K562 (cell line): ENCODE measurements at regions not wholly inside any gene's neighbourhood (a gene's known extent, or its start where the extent isn't known, plus 50 kb on each side); places are given as distances from the start of the nearest gene placed in this dataset.

Experiments used
- ARID3A ChIP-seq: IDR thresholded peaks from 2 replicates; pipeline ENCODE4 v1.6.1; 2012; ENCODE audit warnings: low read depth, low read length, improper control_type of control experiment, borderline replicate concordance
- GATA2 ChIP-seq: sonication (generic); formaldehyde crosslinking; IDR thresholded peaks from 2 replicates; pipeline ENCODE4 v1.4.0; 2020; ENCODE audit warnings: mild to moderate bottlenecking, missing genetic modification reagents
- HMBOX1 ChIP-seq: sonication (generic); IDR thresholded peaks from 2 replicates; pipeline ENCODE4 v1.6.1; 2016
- KDM2B ChIP-seq: fragments of 250-450 bp; sonication (Bioruptor Pico); IDR thresholded peaks from 2 replicates; pipeline ENCODE4 v1.8.0; 2021; ENCODE audit warnings: mild to moderate bottlenecking, moderate library complexity
- NEUROD1 ChIP-seq: fragments of 150-350 bp; IDR thresholded peaks from 2 replicates; pipeline ENCODE4 v1.6.1; 2014; ENCODE audit warnings: borderline replicate concordance, low read length, low read depth; ENCODE audit not compliant: partially characterized antibody
- NONO ChIP-seq, 2 experiments: fragments of 200-400 bp in 1 of 2; fragments of 450-650 bp in 1 of 2; formaldehyde crosslinking in 1 of 2; IDR thresholded peaks; 2 replicates each; pipeline ENCODE4 v1.6.1; 2017; ENCODE audit warnings: low read depth in 2 of 2, mild to moderate bottlenecking in 2 of 2, moderate library complexity in 2 of 2, low read length in 1 of 2
- NUFIP1 ChIP-seq: fragments of 450-650 bp; IDR thresholded peaks from 2 replicates; pipeline ENCODE4 v1.6.1; 2018; ENCODE audit not compliant: partially characterized antibody
- POLR3A ChIP-seq: IDR thresholded peaks from 2 replicates; pipeline ENCODE4 v1.6.1; 2011; ENCODE audit warnings: borderline replicate concordance, mild to moderate bottlenecking, moderate library complexity; ENCODE audit not compliant: insufficient read length, insufficient read depth; ENCODE audit errors: extremely low read depth
- RBFOX2 ChIP-seq: fragments of 200-400 bp; formaldehyde crosslinking; IDR thresholded peaks from 2 replicates; pipeline ENCODE4 v1.6.1; 2017; ENCODE audit warnings: low read depth, mild to moderate bottlenecking, low read length, moderate library complexity
- SP1 ChIP-seq: sonication (generic); formaldehyde crosslinking; IDR thresholded peaks from 2 replicates; pipeline ENCODE4 v1.8.1; 2022; ENCODE audit warnings: mild to moderate bottlenecking, missing genetic modification reagents
- STAT5B ChIP-seq: fragments of 250-450 bp; sonication (Bioruptor Pico); IDR thresholded peaks from 2 replicates; pipeline ENCODE4 v1.8.0; 2021; ENCODE audit warnings: mild to moderate bottlenecking, inconsistent platforms
- TAF1 ChIP-seq: IDR thresholded peaks from 2 replicates; pipeline ENCODE4 v1.6.1; 2011; ENCODE audit warnings: mild to moderate bottlenecking, low read length, moderate library complexity; ENCODE audit not compliant: insufficient read depth, control insufficient read depth, severe bottlenecking; ENCODE audit errors: extremely low read depth
- ZBED1 ChIP-seq: IDR thresholded peaks from 2 replicates; pipeline ENCODE4 v1.6.1; 2014
- ZBTB40 ChIP-seq, 2 experiments: fragments of 450-650 bp in 1 of 2; sonication (generic) in 1 of 2; formaldehyde crosslinking in 1 of 2; IDR thresholded peaks; 2 replicates each; pipeline versions ENCODE4 v1.7.1 to v1.9.0; 2016 to 2022; ENCODE audit warnings: inconsistent platforms in 1 of 2, mild to moderate bottlenecking in 1 of 2, missing genetic modification reagents in 1 of 2
- ZNF23 ChIP-seq: fragments of 250-450 bp; sonication (Bioruptor Pico); IDR thresholded peaks from 2 replicates; pipeline ENCODE4 v1.4.0; 2020; ENCODE audit warnings: mild to moderate bottlenecking
- ZSCAN32 ChIP-seq: fragments of 450-650 bp; formaldehyde crosslinking; IDR thresholded peaks from 2 replicates; pipeline ENCODE4 v1.4.0; 2020; ENCODE audit warnings: mild to moderate bottlenecking, moderate library complexity

GRCh38 chr6:27795697-27796494 is 116.3 kb downstream of the OR2B2 start (continued):
- TF ChIP-seq NONO (IDR thresholded peaks at IDR 0.05; ENCODE audit: low read depth in 2 of 2, low read length in 1 of 2) (no peak), STAT5B (CRISPR knock-in tag) (no peak), RBFOX2 (no peak), KDM2B (CRISPR knock-in tag) (no peak), ZSCAN32 (no peak), NEUROD1 (no peak), POLR3A (peak; percentile 99), ARID3A (peak; percentile 86; the same call in 1 of the 2 replicates), ZNF23 (CRISPR knock-in tag) (no peak), ZBED1 (no peak), ZBTB40 (IDR thresholded peaks at IDR 0.05) (peak; percentile 89), ZBTB40 (CRISPR knock-in tag; IDR thresholded peaks at IDR 0.05) (no peak), SP1 (CRISPR knock-in tag) (peak; percentile 73; the same call in 1 of the 2 replicates), GATA2 (CRISPR knock-in tag) (no peak), NUFIP1 (peak; percentile 74), TAF1 (no peak), HMBOX1 (peak; percentile 65)
